ENCODE measurements at regions not wholly inside any gene's neighbourhood (a gene's known extent, or its start where the extent isn't known, plus 50 kb on each side); places are given as distances from the start of the nearest gene placed in this dataset.

GRCh38 chr16:85248857-85249256 is 136.6 kb upstream of the CIBAR2 start:
- H3K36me3 ChIP-seq (ENCODE audit: control insufficient read depth in 2 of 2, extremely low read depth in 1 of 2, insufficient read depth in 2 of 2, low read length in 2 of 2) = no peaks in the 10 kb centered on the region
- no peak overlapping the region for H3K27ac ChIP-seq (ENCODE audit: control insufficient read depth, insufficient read depth, low read length)
- DNase-seq (ENCODE audit: low read depth, low spot score) = no peak
- H3K4me3 ChIP-seq (ENCODE audit: control insufficient read depth in 2 of 3, extremely low read depth in 1 of 3, insufficient read depth in 2 of 3, low read depth in 1 of 3, low read length in 3 of 3) = no peak overlapping the region
- no peak for TF ChIP-seq EZH2 (IDR thresholded peaks at IDR 0.05; ENCODE audit: low read length)
- TF ChIP-seq, protein P1, sequence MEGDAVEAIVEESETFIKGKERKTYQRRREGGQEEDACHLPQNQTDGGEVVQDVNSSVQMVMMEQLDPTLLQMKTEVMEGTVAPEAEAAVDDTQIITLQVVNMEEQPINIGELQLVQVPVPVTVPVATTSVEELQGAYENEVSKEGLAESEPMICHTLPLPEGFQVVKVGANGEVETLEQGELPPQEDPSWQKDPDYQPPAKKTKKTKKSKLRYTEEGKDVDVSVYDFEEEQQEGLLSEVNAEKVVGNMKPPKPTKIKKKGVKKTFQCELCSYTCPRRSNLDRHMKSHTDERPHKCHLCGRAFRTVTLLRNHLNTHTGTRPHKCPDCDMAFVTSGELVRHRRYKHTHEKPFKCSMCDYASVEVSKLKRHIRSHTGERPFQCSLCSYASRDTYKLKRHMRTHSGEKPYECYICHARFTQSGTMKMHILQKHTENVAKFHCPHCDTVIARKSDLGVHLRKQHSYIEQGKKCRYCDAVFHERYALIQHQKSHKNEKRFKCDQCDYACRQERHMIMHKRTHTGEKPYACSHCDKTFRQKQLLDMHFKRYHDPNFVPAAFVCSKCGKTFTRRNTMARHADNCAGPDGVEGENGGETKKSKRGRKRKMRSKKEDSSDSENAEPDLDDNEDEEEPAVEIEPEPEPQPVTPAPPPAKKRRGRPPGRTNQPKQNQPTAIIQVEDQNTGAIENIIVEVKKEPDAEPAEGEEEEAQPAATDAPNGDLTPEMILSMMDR (optimal IDR thresholded peaks at IDR 0.05 in 1 of 3, IDR thresholded peaks at IDR 0.05 in 1 of 3, conservative IDR thresholded peaks at IDR 0.05 in 1 of 3; ENCODE audit: extremely low read depth in 1 of 3, insufficient read depth in 2 of 3, low read length in 3 of 3) = no peak
- H3K79me2 ChIP-seq (ENCODE audit: control insufficient read depth, insufficient read depth, low read length) = no peaks in the 10 kb centered on the region
- peaks cover 5% of the 10 kb centered on the region for H3K27me3 ChIP-seq (ENCODE audit: control insufficient read depth, extremely low read depth, insufficient read depth, low read length)
- no peaks in the 10 kb centered on the region for H3K9me3 ChIP-seq (ENCODE audit: control insufficient read depth, low read depth, low read length)
- H3K4me2 ChIP-seq (ENCODE audit: control insufficient read depth, extremely low read depth, insufficient read depth, low read depth, low read length) = no peak overlapping the region
- peaks cover 6% of the 10 kb centered on the region for H4K20me1 ChIP-seq (ENCODE audit: control insufficient read depth, extremely low read depth, insufficient read depth, low read length)
- no peaks in the 10 kb centered on the region for H3K9me1 ChIP-seq (ENCODE audit: control insufficient read depth, extremely low read depth, insufficient read depth, low read length)
- FAIRE-seq = no peak
- H2AFZ ChIP-seq (ENCODE audit: control insufficient read depth, low read length) = no peak overlapping the region
- no peak overlapping the region for H3K9ac ChIP-seq (ENCODE audit: control insufficient read depth, extremely low read depth, insufficient read depth, low read length)
- no peaks in the 10 kb centered on the region for H3K4me1 ChIP-seq (ENCODE audit: control insufficient read depth, extremely low read depth, insufficient read depth, low read length)
- dilution Hi-C loops (cut with MboI; ENCODE audit: extremely low pct_ligation_motif_present, low sequenced_read_pairs) = no loop called here

DNA sequence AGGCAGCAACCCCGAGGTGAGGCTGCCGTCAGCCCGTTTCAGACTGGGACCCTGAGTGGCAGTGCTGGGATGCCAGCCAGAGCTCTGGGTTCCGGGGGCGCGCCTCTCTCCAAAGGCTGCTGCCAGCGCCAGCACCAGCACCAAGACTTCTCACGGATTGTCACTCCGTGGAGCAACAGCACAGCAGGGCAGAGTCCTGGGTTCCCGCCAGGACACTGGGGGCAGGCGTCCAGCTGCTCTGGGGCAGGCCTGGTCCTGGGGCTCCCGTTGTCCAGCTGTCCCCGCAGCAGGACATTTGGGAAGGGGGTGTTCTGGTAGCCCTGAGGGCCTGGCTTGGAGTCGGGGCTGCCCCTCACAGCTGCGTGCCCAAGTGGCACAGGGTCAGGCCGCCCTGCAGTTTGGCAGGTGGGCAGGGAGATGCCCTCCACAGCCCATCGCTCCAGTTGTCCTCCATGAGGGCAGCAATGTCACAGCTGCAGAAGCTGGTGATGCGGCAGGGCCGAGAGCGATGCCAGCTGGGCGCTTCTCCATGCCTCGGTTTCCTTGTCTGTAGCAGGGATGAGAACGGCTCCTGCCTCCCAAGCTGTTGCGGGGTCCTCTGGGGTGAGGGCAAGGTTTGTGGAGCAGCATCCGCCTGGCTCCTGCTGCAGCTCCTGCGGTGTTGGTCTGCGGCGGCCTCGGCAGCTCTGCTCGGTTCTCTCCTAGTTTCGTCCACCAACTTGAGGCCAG is 137.3 kb upstream of the CIBAR2 start:
- Histone ChIP-seq H3K79me2 (ENCODE audit: control insufficient read depth, insufficient read depth, low read length) (no peaks in the 10 kb centered on the region), H3K27me3 (ENCODE audit: control insufficient read depth, extremely low read depth, insufficient read depth, low read length) (peaks cover 5% of the 10 kb centered on the region), H3K27ac (ENCODE audit: control insufficient read depth, insufficient read depth, low read length) (no peak overlapping the region), H4K20me1 (ENCODE audit: control insufficient read depth, extremely low read depth, insufficient read depth, low read length) (peaks cover 6% of the 10 kb centered on the region), H3K9me3 (ENCODE audit: control insufficient read depth, low read depth, low read length) (no peaks in the 10 kb centered on the region), H3K4me3 (ENCODE audit: control insufficient read depth in 2 of 3, extremely low read depth in 1 of 3, insufficient read depth in 2 of 3, low read depth in 1 of 3, low read length in 3 of 3) (no peak overlapping the region), H3K36me3 (ENCODE audit: control insufficient read depth in 2 of 2, extremely low read depth in 1 of 2, insufficient read depth in 2 of 2, low read length in 2 of 2) (no peaks in the 10 kb centered on the region), H3K9me1 (ENCODE audit: control insufficient read depth, extremely low read depth, insufficient read depth, low read length) (no peaks in the 10 kb centered on the region), H3K4me1 (ENCODE audit: control insufficient read depth, extremely low read depth, insufficient read depth, low read length) (no peaks in the 10 kb centered on the region), H2AFZ (ENCODE audit: control insufficient read depth, low read length) (no peak overlapping the region), H3K9ac (ENCODE audit: control insufficient read depth, extremely low read depth, insufficient read depth, low read length) (no peak overlapping the region), H3K4me2 (ENCODE audit: control insufficient read depth, extremely low read depth, insufficient read depth, low read depth, low read length) (no peak overlapping the region)
- DNase-seq (ENCODE audit: low read depth, low spot score) = no peak
- dilution Hi-C loops (cut with MboI; ENCODE audit: extremely low pct_ligation_motif_present, low sequenced_read_pairs) = no loop called here
- no peak for FAIRE-seq
- TF ChIP-seq EZH2 (IDR thresholded peaks at IDR 0.05; ENCODE audit: low read length) = no peak
- TF ChIP-seq, protein P1 (optimal IDR thresholded peaks at IDR 0.05 in 1 of 3, IDR thresholded peaks at IDR 0.05 in 1 of 3, conservative IDR thresholded peaks at IDR 0.05 in 1 of 3; ENCODE audit: extremely low read depth in 1 of 3, insufficient read depth in 2 of 3, low read length in 3 of 3) = no peak
